ENCODE measurements at regions not wholly inside any gene's neighbourhood (a gene's known extent, or its start where the extent isn't known, plus 50 kb on each side); places are given as distances from the start of the nearest gene placed in this dataset.

DNA sequence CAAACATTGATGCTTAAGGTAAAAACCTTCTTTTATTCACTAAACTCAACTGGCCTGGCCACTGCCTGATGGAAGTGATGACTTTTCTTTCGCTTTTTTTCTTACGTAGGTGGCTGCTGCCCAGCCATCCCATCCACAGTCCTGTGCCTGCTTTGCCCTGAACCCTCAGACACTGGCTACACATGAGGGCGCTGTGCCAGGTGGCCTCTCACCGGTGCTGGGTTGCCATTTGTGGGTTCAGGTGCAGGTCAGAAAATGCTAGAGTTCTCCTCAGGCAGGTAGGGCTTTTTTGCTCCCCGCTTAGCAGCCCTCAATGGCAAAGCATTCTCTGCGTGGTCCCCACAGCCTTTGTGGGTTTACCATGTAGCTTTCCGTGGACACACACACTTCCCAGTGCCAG, 88.3 kb upstream of the PRR23E start:
- H3K4me3 ChIP-seq (ENCODE audit: low read depth, low read length): no peak overlapping the region
- BruUV-seq (replicated peaks): no TSS peak
- CTCF ChIA-PET: no interaction called here
- peaks cover 3% of the 10 kb centered on the region for H3K27me3 Mint-ChIP-seq (ENCODE audit: insufficient read depth, unreplicated experiment)
- H3K4me1 ChIP-seq: no peaks in the 10 kb centered on the region
- H3K27ac Mint-ChIP-seq (ENCODE audit: unreplicated experiment): no peak overlapping the region
- no peaks in the 10 kb centered on the region for H3K36me3 ChIP-seq (ENCODE audit: control insufficient read depth, insufficient read depth, low read length)
- H3K9me3 Mint-ChIP-seq (ENCODE audit: unreplicated experiment): peaks cover 7% of the 10 kb centered on the region
- POLR2A ChIA-PET: no interaction called here
- no peaks in the 10 kb centered on the region for H3K27me3 ChIP-seq (replicated peaks; ENCODE audit: control insufficient read depth, insufficient read depth, low read length)
- intact Hi-C loops (cut with micrococcal nuclease; ENCODE audit: unreplicated experiment): no loop called here
- H3K36me3 Mint-ChIP-seq (ENCODE audit: insufficient read depth, unreplicated experiment): no peaks in the 10 kb centered on the region
- no peak for DNase-seq
- no peaks in the 10 kb centered on the region for H3K4me1 Mint-ChIP-seq (ENCODE audit: low read depth, unreplicated experiment)
- H3K4me3 Mint-ChIP-seq (ENCODE audit: unreplicated experiment): no peak overlapping the region
- TF ChIP-seq, protein P1, sequence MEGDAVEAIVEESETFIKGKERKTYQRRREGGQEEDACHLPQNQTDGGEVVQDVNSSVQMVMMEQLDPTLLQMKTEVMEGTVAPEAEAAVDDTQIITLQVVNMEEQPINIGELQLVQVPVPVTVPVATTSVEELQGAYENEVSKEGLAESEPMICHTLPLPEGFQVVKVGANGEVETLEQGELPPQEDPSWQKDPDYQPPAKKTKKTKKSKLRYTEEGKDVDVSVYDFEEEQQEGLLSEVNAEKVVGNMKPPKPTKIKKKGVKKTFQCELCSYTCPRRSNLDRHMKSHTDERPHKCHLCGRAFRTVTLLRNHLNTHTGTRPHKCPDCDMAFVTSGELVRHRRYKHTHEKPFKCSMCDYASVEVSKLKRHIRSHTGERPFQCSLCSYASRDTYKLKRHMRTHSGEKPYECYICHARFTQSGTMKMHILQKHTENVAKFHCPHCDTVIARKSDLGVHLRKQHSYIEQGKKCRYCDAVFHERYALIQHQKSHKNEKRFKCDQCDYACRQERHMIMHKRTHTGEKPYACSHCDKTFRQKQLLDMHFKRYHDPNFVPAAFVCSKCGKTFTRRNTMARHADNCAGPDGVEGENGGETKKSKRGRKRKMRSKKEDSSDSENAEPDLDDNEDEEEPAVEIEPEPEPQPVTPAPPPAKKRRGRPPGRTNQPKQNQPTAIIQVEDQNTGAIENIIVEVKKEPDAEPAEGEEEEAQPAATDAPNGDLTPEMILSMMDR (IDR thresholded peaks at IDR 0.05; ENCODE audit: insufficient read depth in 1 of 2, low read depth in 1 of 2, low read length in 1 of 2, severe bottlenecking in 1 of 2, unreplicated experiment in 1 of 2): no peak
- no peaks in the 10 kb centered on the region for H3K9me3 ChIP-seq

DNA sequence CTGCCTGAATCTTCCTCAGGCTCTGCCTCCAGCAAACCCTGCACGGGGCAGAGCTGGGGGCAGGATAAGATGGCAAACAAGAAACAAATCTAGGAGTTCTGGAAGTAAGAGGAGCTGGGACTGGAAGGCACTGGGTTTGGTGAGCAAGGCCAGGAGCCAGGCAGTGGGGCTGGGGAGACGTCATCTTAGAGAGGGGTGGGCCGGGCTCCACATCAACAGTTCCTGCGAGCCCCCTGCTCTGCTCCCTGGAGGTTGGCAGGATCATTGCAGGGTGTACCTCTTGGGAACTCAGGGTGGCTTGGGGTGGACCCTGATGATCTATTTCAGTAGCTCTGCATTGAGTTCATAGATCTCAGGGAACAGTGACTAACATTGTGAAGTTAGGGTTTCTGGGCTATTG, 87.3 kb upstream of the PRR23E start:
- intact Hi-C loops (cut with micrococcal nuclease; ENCODE audit: unreplicated experiment): no loop called here
- Mint-ChIP-seq H3K36me3 (ENCODE audit: insufficient read depth, unreplicated experiment) (no peaks in the 10 kb centered on the region), H3K4me1 (ENCODE audit: low read depth, unreplicated experiment) (no peaks in the 10 kb centered on the region), H3K9me3 (ENCODE audit: unreplicated experiment) (peaks cover 7% of the 10 kb centered on the region), H3K27me3 (ENCODE audit: insufficient read depth, unreplicated experiment) (peaks cover 3% of the 10 kb centered on the region), H3K4me3 (ENCODE audit: unreplicated experiment) (no peak overlapping the region), H3K27ac (ENCODE audit: unreplicated experiment) (no peak overlapping the region)
- BruUV-seq (replicated peaks): no TSS peak
- ChIA-PET POLR2A (no interaction called here), CTCF (no interaction called here)
- Histone ChIP-seq H3K36me3 (ENCODE audit: control insufficient read depth, insufficient read depth, low read length) (no peaks in the 10 kb centered on the region), H3K27me3 (replicated peaks; ENCODE audit: control insufficient read depth, insufficient read depth, low read length) (no peaks in the 10 kb centered on the region), H3K4me3 (ENCODE audit: low read depth, low read length) (no peak overlapping the region), H3K9me3 (no peaks in the 10 kb centered on the region), H3K4me1 (no peaks in the 10 kb centered on the region)
- DNase-seq: no peak
- TF ChIP-seq, protein P1 (IDR thresholded peaks at IDR 0.05; ENCODE audit: insufficient read depth in 1 of 2, low read depth in 1 of 2, low read length in 1 of 2, severe bottlenecking in 1 of 2, unreplicated experiment in 1 of 2): peak in 1 of 2 experiments; percentile 7

DNA sequence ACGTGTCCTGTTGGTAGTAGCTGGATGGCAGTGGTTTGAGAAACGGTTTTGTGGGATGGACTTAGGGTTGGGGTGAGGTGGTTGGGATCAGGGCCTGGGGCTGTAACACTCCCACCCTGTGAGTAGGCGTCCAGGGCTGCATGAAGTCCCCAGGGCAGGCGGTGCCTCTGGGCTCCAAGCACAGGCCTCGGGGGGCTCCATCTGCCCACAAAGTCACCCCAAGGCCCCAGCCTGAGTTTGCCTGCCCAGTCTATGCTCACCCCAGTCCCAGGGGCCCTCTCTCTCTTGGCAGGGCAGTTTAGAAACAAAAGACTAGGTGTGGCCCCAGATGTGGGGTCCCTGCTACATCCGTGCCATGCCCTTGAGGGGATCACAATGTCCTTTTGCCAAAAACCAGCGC, 86.9 kb upstream of the PRR23E start:
- Mint-ChIP-seq H3K27ac (ENCODE audit: unreplicated experiment) (no peak overlapping the region), H3K9me3 (ENCODE audit: unreplicated experiment) (peaks cover 7% of the 10 kb centered on the region), H3K36me3 (ENCODE audit: insufficient read depth, unreplicated experiment) (no peaks in the 10 kb centered on the region), H3K4me1 (ENCODE audit: low read depth, unreplicated experiment) (no peaks in the 10 kb centered on the region), H3K27me3 (ENCODE audit: insufficient read depth, unreplicated experiment) (peaks cover 3% of the 10 kb centered on the region), H3K4me3 (ENCODE audit: unreplicated experiment) (no peak overlapping the region)
- Histone ChIP-seq H3K36me3 (ENCODE audit: control insufficient read depth, insufficient read depth, low read length) (no peaks in the 10 kb centered on the region), H3K4me1 (no peaks in the 10 kb centered on the region), H3K4me3 (ENCODE audit: low read depth, low read length) (no peak overlapping the region), H3K9me3 (0 out of 2 replicates have a peak, but pooled peaks cover 4% of the 10 kb centered on the region), H3K27me3 (replicated peaks; ENCODE audit: control insufficient read depth, insufficient read depth, low read length) (no peaks in the 10 kb centered on the region)
- DNase-seq: no peak
- ChIA-PET POLR2A (no interaction called here), CTCF (no interaction called here)
- intact Hi-C loops (cut with micrococcal nuclease; ENCODE audit: unreplicated experiment): no loop called here
- BruUV-seq (replicated peaks): no TSS peak
- TF ChIP-seq, protein P1 (IDR thresholded peaks at IDR 0.05; ENCODE audit: insufficient read depth in 1 of 2, low read depth in 1 of 2, low read length in 1 of 2, severe bottlenecking in 1 of 2, unreplicated experiment in 1 of 2): no peak
